MM.1S (cell line): ENCODE measurements at regions not wholly inside any gene's neighbourhood (a gene's known extent, or its start where the extent isn't known, plus 50 kb on each side); places are given as distances from the start of the nearest gene placed in this dataset.

Source experiments
- DNase-seq: peaks from one replicate; pipeline ENCODE4 v3.0.0-alpha.2; 2015
- H2AFZ ChIP-seq: fragments of 300-600 bp; sonication (generic); 2 replicates; pipeline ENCODE4 v1.6.0; 2016; ENCODE audit warnings: antibody characterized with exemption, low read length
- H3F3A ChIP-seq: fragments of 300-600 bp; sonication (generic); 2 replicates; pipeline ENCODE4 v1.6.1; 2016; ENCODE audit warnings: mild to moderate bottlenecking, antibody characterized with exemption, low read length, moderate library complexity, mixed read lengths; ENCODE audit not compliant: insufficient read depth
- H3K27ac ChIP-seq: fragments of 300-600 bp; sonication (generic); 2 replicates; pipeline ENCODE4 v1.5.1; 2016; ENCODE audit warnings: mild to moderate bottlenecking, low read length
- H3K27me3 ChIP-seq: fragments of 300-600 bp; sonication (generic); replicated peaks from 2 replicates; pipeline ENCODE4 v1.6.0; 2016; ENCODE audit warnings: low read length; ENCODE audit not compliant: insufficient read depth
- H3K36me3 ChIP-seq: fragments of 300-600 bp; sonication (generic); replicated peaks from 2 replicates; pipeline ENCODE4 v1.6.1; 2016; ENCODE audit warnings: mild to moderate bottlenecking, low read length, mixed read lengths; ENCODE audit not compliant: insufficient read depth
- H3K4me1 ChIP-seq: fragments of 300-600 bp; sonication (generic); 2 replicates; pipeline ENCODE4 v1.6.1; 2016; ENCODE audit warnings: low read length, mixed read lengths
- H3K4me2 ChIP-seq: fragments of 300-600 bp; sonication (generic); 2 replicates; pipeline ENCODE4 v1.6.0; 2016; ENCODE audit warnings: low read depth, low read length
- H3K4me3 ChIP-seq: fragments of 300-600 bp; sonication (generic); 2 replicates; pipeline ENCODE4 v1.5.1; 2016; ENCODE audit warnings: low read length, mixed read lengths
- H3K79me2 ChIP-seq: fragments of 300-600 bp; sonication (generic); 2 replicates; pipeline ENCODE4 v1.6.1; 2016; ENCODE audit warnings: mixed run types, low read length, mixed read lengths
- H3K9ac ChIP-seq: fragments of 300-600 bp; sonication (generic); 2 replicates; pipeline ENCODE4 v1.6.1; 2016; ENCODE audit warnings: low read length, mixed read lengths
- H3K9me2 ChIP-seq: fragments of 300-600 bp; sonication (generic); replicated peaks from 2 replicates; pipeline ENCODE4 v1.6.1; 2016; ENCODE audit warnings: mild to moderate bottlenecking, low read length, mixed read lengths; ENCODE audit not compliant: insufficient read depth
- H3K9me3 ChIP-seq: fragments of 300-600 bp; sonication (generic); replicated peaks from 2 replicates; pipeline ENCODE4 v1.6.1; 2016; ENCODE audit warnings: mild to moderate bottlenecking, low read length, mixed read lengths; ENCODE audit not compliant: insufficient read depth
- H4K20me1 ChIP-seq: fragments of 300-600 bp; sonication (generic); 2 replicates; pipeline ENCODE4 v1.6.1; 2016; ENCODE audit warnings: mild to moderate bottlenecking, low read length, moderate library complexity, mixed read lengths; ENCODE audit not compliant: insufficient read depth
- EZH2 ChIP-seq: fragments of 300-600 bp; sonication (generic); optimal IDR thresholded peaks from 2 replicates; pipeline ENCODE3; 2017; ENCODE audit warnings: low read depth, mild to moderate bottlenecking, antibody characterized with exemption, low read length, mixed read lengths
- EZH2phosphoT487 ChIP-seq: fragments of 300-600 bp; sonication (generic); IDR thresholded peaks from 2 replicates; pipeline ENCODE4 v1.6.1; 2018; ENCODE audit warnings: antibody characterized with exemption, low read length
- TF ChIP-seq, protein P1 (sequence below): fragments of 300-600 bp; sonication (generic); IDR thresholded peaks from 2 replicates; pipeline ENCODE4 v1.5.1; 2016; ENCODE audit warnings: antibody characterized with exemption, low read length, mixed read lengths

DNA sequence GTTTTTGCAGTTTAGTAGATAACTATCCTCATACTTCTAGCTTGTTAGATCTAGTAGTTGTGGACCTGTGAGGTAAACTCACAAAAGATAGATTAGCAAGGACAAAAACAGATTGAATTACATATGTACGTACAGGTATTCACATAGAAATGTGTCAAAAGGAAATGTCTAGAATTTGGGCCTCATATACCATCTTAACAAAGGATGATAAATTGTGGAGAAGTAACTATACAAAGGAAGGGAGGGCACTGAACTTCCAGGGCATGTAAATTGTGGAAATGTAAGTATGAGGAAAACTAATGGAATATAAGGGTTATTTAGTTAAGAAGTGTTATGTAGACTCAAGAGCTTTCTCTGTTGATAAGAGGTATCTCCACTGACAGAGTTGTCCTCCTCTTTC, 477.3 kb downstream of the KCNJ2 start:
- Histone ChIP-seq H3K9me2 (no peaks in the 10 kb centered on the region), H3K9ac (no peak overlapping the region), H2AFZ (no peak overlapping the region), H3K27me3 (no peaks in the 10 kb centered on the region), H3K9me3 (no peaks in the 10 kb centered on the region), H3K79me2 (no peaks in the 10 kb centered on the region), H3K4me3 (no peak overlapping the region), H3F3A (no peaks in the 10 kb centered on the region), H3K36me3 (no peaks in the 10 kb centered on the region), H3K4me1 (no peaks in the 10 kb centered on the region), H4K20me1 (no peaks in the 10 kb centered on the region), H3K4me2 (no peak overlapping the region), H3K27ac (no peak overlapping the region)
- no peak for DNase-seq
- TF ChIP-seq, protein P1, sequence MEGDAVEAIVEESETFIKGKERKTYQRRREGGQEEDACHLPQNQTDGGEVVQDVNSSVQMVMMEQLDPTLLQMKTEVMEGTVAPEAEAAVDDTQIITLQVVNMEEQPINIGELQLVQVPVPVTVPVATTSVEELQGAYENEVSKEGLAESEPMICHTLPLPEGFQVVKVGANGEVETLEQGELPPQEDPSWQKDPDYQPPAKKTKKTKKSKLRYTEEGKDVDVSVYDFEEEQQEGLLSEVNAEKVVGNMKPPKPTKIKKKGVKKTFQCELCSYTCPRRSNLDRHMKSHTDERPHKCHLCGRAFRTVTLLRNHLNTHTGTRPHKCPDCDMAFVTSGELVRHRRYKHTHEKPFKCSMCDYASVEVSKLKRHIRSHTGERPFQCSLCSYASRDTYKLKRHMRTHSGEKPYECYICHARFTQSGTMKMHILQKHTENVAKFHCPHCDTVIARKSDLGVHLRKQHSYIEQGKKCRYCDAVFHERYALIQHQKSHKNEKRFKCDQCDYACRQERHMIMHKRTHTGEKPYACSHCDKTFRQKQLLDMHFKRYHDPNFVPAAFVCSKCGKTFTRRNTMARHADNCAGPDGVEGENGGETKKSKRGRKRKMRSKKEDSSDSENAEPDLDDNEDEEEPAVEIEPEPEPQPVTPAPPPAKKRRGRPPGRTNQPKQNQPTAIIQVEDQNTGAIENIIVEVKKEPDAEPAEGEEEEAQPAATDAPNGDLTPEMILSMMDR: no peak
- TF ChIP-seq EZH2 (no peak), EZH2phosphoT487 (no peak)

DNA sequence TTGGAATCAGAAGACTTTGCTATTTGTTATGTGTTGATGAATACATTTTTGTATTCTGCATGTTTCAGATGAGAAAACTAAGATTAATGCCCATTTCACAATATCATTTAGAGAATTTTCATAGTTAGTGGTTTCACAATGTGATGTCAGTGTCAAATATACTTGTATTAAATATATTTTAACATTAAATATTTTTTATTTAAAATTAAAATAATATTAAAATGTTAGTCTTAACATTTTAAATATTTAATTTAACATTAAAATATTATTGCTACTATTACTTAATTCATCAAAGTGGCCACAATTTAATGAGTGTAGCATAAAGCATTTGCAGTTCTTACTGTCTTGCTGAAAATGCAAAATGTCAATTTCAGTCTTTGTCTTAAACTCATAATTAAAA, 478.8 kb downstream of the KCNJ2 start:
- H3K4me3 ChIP-seq: no peak overlapping the region
- no peaks in the 10 kb centered on the region for H4K20me1 ChIP-seq
- H3K4me2 ChIP-seq: no peak overlapping the region
- H3K9me3 ChIP-seq: no peaks in the 10 kb centered on the region
- no peaks in the 10 kb centered on the region for H3K9me2 ChIP-seq
- no peaks in the 10 kb centered on the region for H3K4me1 ChIP-seq
- H3K27me3 ChIP-seq: no peaks in the 10 kb centered on the region
- no peak overlapping the region for H3K9ac ChIP-seq
- no peaks in the 10 kb centered on the region for H3F3A ChIP-seq
- no peak overlapping the region for H3K27ac ChIP-seq
- H2AFZ ChIP-seq: no peak overlapping the region
- no peaks in the 10 kb centered on the region for H3K79me2 ChIP-seq
- no peak for TF ChIP-seq EZH2phosphoT487
- TF ChIP-seq, protein P1: no peak
- no peak for TF ChIP-seq EZH2
- H3K36me3 ChIP-seq: no peaks in the 10 kb centered on the region
- no peak for DNase-seq

DNA sequence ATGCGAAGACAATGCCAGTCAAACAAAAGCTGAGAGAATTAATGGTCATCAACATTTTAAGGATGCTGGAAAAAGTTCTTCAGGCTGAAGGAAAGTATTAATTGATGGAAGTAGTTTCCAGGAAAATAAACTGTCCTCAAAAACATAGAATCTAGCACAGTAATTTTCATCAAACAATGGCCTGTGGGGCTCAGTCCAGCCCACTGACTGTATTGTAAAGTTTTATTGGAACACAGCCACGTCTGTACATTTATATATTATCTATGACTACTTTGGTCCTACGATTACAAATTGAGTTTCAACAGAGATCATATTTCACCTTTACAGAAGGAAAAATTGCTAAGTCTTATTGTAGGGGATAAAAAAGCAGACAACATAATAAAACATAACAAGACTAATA, 484.5 kb downstream of the KCNJ2 start:
- Histone ChIP-seq H3K79me2 (no peaks in the 10 kb centered on the region), H3K9ac (no peak overlapping the region), H3K4me1 (no peaks in the 10 kb centered on the region), H3K36me3 (no peaks in the 10 kb centered on the region), H3K4me2 (no peak overlapping the region), H3K4me3 (no peak overlapping the region), H3K9me3 (no peaks in the 10 kb centered on the region), H4K20me1 (no peaks in the 10 kb centered on the region), H2AFZ (no peak overlapping the region), H3K27ac (no peak overlapping the region), H3K9me2 (no peaks in the 10 kb centered on the region), H3F3A (no peaks in the 10 kb centered on the region), H3K27me3 (no peaks in the 10 kb centered on the region)
- no peak for DNase-seq
- TF ChIP-seq, protein P1: no peak
- TF ChIP-seq EZH2phosphoT487 (no peak), EZH2 (no peak)
